H7 (cell line): ENCODE measurements at regions not wholly inside any gene's neighbourhood (a gene's known extent, or its start where the extent isn't known, plus 50 kb on each side); places are given as distances from the start of the nearest gene placed in this dataset.

Source experiments
- DNase-seq: peaks from one replicate; pipeline ENCODE4 v3.0.0; 2012
- H3K27me3 ChIP-seq: 2 replicates; pipeline ENCODE4 v1.6.0; 2011; ENCODE audit warnings: mild to moderate bottlenecking, low read length; ENCODE audit not compliant: control insufficient read depth, insufficient read depth
- H3K36me3 ChIP-seq: replicated peaks from 2 replicates; pipeline ENCODE4 v1.5.1; 2011; ENCODE audit warnings: low read length; ENCODE audit not compliant: control insufficient read depth, insufficient read depth
- H3K4me3 ChIP-seq: 2 replicates; pipeline ENCODE4 v1.5.1; 2011; ENCODE audit warnings: low read depth, mild to moderate bottlenecking, control low read depth, low read length, moderate library complexity; ENCODE audit not compliant: insufficient read depth

GRCh38 chr10:84903320-84903719, 574.9 kb downstream of the CCSER2 start:
- H3K27me3 ChIP-seq, result no peaks in the 10 kb centered on the region
- no peak overlapping the region for H3K4me3 ChIP-seq
- DNase-seq, result no peak
- no peaks in the 10 kb centered on the region for H3K36me3 ChIP-seq

GRCh38 chr10:84907461-84908009, 579.1 kb downstream of the CCSER2 start:
- H3K4me3 ChIP-seq, result no peak overlapping the region
- no peaks in the 10 kb centered on the region for H3K36me3 ChIP-seq
- no peaks in the 10 kb centered on the region for H3K27me3 ChIP-seq
- DNase-seq, result no peak

- Histone ChIP-seq H3K36me3 (no peaks in the 10 kb centered on the region), H3K4me3 (no peak overlapping the region), H3K27me3 (no peaks in the 10 kb centered on the region)
- no peak for DNase-seq
Observed at GRCh38 chr10:84908491-84908890, 580.1 kb downstream of the CCSER2 start.

- Histone ChIP-seq H3K4me3 (no peak overlapping the region), H3K36me3 (no peaks in the 10 kb centered on the region), H3K27me3 (no peaks in the 10 kb centered on the region)
- no peak for DNase-seq
Observed at GRCh38 chr10:84921701-84922100, 593.3 kb downstream of the CCSER2 start.

DNA sequence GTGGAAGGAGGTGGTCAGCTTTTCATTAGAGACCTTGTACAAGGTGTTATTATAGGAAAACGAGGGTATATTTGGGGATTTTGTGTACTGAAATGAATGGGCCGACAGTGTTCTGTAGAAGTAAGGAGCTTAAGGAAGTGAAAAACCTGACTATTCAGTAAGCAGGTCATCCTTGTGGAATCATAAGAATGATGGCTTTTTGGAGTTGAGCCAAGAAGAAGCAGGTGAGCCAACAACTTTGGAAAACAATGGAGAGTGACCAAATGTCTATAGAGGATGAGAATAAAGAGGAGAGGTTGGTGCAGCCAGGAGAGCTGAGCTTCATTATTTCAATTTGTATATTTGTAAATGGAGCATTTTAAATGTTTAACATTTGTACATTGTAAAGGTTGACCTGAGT, 595.7 kb downstream of the CCSER2 start:
- Histone ChIP-seq H3K36me3 (no peaks in the 10 kb centered on the region), H3K4me3 (no peak overlapping the region), H3K27me3 (no peaks in the 10 kb centered on the region)
- no peak for DNase-seq

- Histone ChIP-seq H3K36me3 (no peaks in the 10 kb centered on the region), H3K4me3 (no peak overlapping the region), H3K27me3 (no peaks in the 10 kb centered on the region)
- no peak for DNase-seq
Observed at GRCh38 chr10:84925495-84925894, 597.1 kb downstream of the CCSER2 start.

DNA sequence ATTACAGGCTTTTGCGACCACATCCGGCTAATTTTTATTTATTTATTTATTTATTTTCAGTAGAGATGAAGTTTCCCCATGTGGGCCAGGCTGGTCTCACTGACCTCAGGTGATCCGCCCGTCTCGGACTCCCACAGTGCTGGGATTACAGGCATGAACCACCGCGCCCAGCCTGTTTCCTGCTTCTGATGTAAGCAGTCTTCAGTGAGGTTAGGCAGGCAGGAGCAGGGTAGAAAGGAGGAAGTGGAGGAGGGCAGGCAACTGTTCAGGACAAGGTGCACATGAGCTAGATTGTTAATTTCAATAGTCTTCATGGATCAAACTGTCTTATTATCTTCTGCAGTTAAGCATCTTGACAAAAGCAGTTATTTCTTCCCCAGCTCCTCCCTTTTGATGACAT, 605.0 kb downstream of the CCSER2 start:
- H3K27me3 ChIP-seq, result no peaks in the 10 kb centered on the region
- no peak overlapping the region for H3K4me3 ChIP-seq
- no peaks in the 10 kb centered on the region for H3K36me3 ChIP-seq
- no peak for DNase-seq

GRCh38 chr10:84935772-84936171, 607.4 kb downstream of the CCSER2 start:
- Histone ChIP-seq H3K27me3 (no peaks in the 10 kb centered on the region), H3K4me3 (no peak overlapping the region), H3K36me3 (no peaks in the 10 kb centered on the region)
- DNase-seq, result no peak

DNA sequence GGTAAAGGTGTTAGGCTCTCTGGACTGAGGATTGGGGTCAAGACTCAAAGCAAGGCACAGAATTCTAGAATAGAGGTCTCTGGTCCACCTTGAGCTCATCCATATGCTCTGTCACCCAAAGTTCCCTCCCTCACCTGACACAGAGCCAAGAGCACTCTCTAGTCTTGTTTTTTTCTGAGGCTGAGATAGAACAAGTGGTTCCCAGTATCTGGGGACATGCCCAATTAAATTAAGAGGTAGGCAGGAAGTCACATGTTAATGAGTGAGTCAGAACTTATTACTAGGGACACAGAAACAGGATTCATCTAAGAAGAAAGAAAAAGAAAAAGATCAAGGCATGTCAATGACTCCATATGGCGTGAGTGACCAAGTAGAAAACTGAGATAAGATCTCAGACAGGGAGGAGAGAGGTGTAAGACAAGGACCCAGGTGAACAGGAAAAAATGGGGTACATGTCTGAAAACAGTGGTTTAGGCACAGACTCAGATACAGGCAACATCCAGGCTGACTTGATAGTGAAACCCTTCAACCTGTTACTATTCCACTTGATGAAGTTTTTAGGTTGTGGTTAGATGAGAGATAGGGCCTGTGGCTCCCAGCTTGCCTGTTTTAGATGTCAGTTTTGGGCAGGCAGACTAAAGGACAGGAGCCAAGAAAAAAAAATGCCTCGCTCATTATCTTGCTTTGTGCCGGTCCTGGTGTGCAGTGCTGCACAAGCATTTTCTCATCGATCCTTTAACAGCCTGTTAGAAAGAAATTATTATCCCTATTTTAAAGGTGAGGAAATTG, 609.9 kb downstream of the CCSER2 start:
- no peak for DNase-seq
- Histone ChIP-seq H3K36me3 (no peaks in the 10 kb centered on the region), H3K27me3 (no peaks in the 10 kb centered on the region)

DNA sequence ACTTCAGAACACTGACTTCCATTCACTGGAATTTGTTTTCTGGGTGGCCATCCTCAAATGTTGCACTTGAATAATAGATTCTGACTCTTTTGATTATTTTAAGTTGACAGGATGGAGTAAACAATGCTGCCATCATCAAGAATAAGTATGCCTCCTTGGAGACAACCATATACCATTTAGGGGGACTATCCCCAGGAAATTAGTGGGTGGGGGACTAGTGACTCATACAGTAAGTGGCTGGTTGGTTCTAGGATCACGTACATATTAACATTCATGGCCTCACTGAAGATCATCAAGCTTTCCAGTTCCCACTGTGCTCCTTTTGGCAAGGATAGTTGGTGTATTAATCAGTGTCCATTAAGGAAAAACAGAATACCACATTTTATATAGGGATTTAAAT, 615.2 kb downstream of the CCSER2 start:
- no peak overlapping the region for H3K4me3 ChIP-seq
- DNase-seq, result no peak
- H3K36me3 ChIP-seq, result no peaks in the 10 kb centered on the region
- no peaks in the 10 kb centered on the region for H3K27me3 ChIP-seq

More for the DNA sequence above, 609.9 kb downstream of the CCSER2 start:
- no peak overlapping the region for H3K4me3 ChIP-seq

DNA sequence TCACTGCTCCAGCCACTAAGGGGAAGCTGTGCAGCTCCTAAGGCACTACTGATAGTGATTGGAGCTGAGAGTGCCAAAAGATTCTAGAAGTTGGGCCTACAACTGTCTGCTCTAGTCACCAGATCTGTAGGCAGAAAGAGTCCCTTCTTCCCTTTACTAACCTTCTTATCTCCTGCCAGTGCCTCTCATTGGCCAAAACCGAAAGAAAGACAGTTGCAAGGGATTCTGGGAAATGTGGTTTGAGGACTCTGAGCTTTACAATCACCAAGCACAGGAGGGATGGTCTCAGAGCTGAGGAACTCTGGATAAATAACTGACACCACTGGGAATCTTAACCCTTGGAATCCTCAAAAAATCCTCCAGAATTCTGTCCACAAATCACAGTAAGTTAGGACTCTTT, 615.8 kb downstream of the CCSER2 start:
- H3K36me3 ChIP-seq, result no peaks in the 10 kb centered on the region
- DNase-seq, result no peak
- no peaks in the 10 kb centered on the region for H3K27me3 ChIP-seq
- H3K4me3 ChIP-seq, result no peak overlapping the region

- H3K4me3 ChIP-seq, result no peak overlapping the region
- H3K36me3 ChIP-seq, result no peaks in the 10 kb centered on the region
- DNase-seq, result no peak
- H3K27me3 ChIP-seq, result no peaks in the 10 kb centered on the region
Observed at GRCh38 chr10:84945791-84946190, 617.4 kb downstream of the CCSER2 start.

DNA sequence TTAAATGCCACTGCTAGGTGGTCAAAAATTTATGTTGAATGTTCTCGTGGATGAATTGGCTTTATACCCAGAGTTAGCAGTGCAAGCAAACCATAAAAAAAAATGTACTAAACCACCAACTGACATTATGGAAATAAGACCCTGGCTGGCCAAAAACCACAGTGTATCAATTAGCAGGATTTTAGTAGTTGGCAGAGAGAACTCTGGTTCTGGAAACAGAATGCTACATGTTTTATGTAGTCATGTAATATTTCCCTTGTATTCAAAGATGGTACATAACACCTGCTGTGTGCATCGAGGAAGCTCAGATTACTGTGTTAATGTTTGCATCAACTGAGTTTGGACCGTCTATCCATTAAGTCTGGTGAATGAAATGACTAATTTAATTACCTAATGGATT, 618.5 kb downstream of the CCSER2 start:
- no peaks in the 10 kb centered on the region for H3K36me3 ChIP-seq
- no peak for DNase-seq
- no peaks in the 10 kb centered on the region for H3K27me3 ChIP-seq
- H3K4me3 ChIP-seq, result no peak overlapping the region

- Histone ChIP-seq H3K4me3 (no peak overlapping the region), H3K27me3 (no peaks in the 10 kb centered on the region), H3K36me3 (no peaks in the 10 kb centered on the region)
- DNase-seq, result no peak
Observed at GRCh38 chr10:84948644-84949043, 620.3 kb downstream of the CCSER2 start.

DNA sequence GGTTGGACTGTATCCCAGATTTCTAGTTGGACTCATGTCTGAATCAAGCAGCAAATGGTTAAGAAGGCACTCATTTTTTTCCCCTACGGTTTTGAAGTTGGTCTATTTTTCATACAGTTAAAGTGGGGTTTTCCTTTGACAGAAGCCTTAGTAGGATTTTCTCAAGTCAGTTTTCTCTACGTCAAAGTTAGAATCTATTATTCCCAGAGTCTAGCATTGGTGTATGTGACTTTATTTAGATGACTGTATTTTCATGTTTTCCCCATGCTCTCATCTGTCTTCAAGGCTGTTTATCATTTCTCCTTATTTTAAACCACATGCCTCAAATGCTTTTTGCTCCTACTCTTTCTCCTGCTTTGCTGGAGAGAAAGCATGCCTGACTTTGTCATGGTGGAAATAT, 623.2 kb downstream of the CCSER2 start:
- Histone ChIP-seq H3K36me3 (no peaks in the 10 kb centered on the region), H3K4me3 (no peak overlapping the region), H3K27me3 (no peaks in the 10 kb centered on the region)
- DNase-seq, result no peak
